ENCODE measurements at regions not wholly inside any gene's neighbourhood (a gene's known extent, or its start where the extent isn't known, plus 50 kb on each side); places are given as distances from the start of the nearest gene placed in this dataset.
"Not testable (repeated sequence)": the region's sequence is repeated elsewhere in the genome, so short reads cannot be mapped to it uniquely, and the experiment has no call there.

GRCh38 chr2:175253871-175254270 lies 72.4 kb upstream of the ATP5MC3 start:
- Histone ChIP-seq H3K36me3 (ENCODE audit: control insufficient read depth, insufficient read depth, low read length) (no peaks in the 10 kb centered on the region), H3K27me3 (replicated peaks; ENCODE audit: control insufficient read depth, insufficient read depth, low read length, poor library complexity, severe bottlenecking) (no peaks in the 10 kb centered on the region)
- DNase-seq = no peak

GRCh38 chr2:175251425-175252041 lies 70.0 kb upstream of the ATP5MC3 start:
- Histone ChIP-seq H3K27me3 (replicated peaks; ENCODE audit: control insufficient read depth, insufficient read depth, low read length, poor library complexity, severe bottlenecking) (no peaks in the 10 kb centered on the region), H3K9me3 (ENCODE audit: control insufficient read depth, low read length) (no peaks in the 10 kb centered on the region), H3K36me3 (ENCODE audit: control insufficient read depth, insufficient read depth, low read length) (no peaks in the 10 kb centered on the region), H3K4me3 (ENCODE audit: insufficient read depth, low read depth, low read length, poor library complexity, severe bottlenecking) (no peak overlapping the region), H3K4me1 (ENCODE audit: control insufficient read depth, insufficient read depth, low read length, poor library complexity, severe bottlenecking) (no peaks in the 10 kb centered on the region), H3K27ac (ENCODE audit: insufficient read depth, low read length, poor library complexity, severe bottlenecking) (no peak overlapping the region)
- no peak for DNase-seq

More at GRCh38 chr2:175253871-175254270, 72.4 kb upstream of the ATP5MC3 start:
- Histone ChIP-seq H3K9me3 (ENCODE audit: control insufficient read depth, low read length) (no peaks in the 10 kb centered on the region), H3K4me3 (ENCODE audit: insufficient read depth, low read depth, low read length, poor library complexity, severe bottlenecking) (no peak overlapping the region), H3K27ac (ENCODE audit: insufficient read depth, low read length, poor library complexity, severe bottlenecking) (no peak overlapping the region), H3K4me1 (ENCODE audit: control insufficient read depth, insufficient read depth, low read length, poor library complexity, severe bottlenecking) (no peaks in the 10 kb centered on the region)

GRCh38 chr2:175247159-175247558 lies 65.6 kb upstream of the ATP5MC3 start:
- no peaks in the 10 kb centered on the region for H3K4me1 ChIP-seq (ENCODE audit: control insufficient read depth, insufficient read depth, low read length, poor library complexity, severe bottlenecking)
- no peak for DNase-seq
- H3K9me3 ChIP-seq (ENCODE audit: control insufficient read depth, low read length) = no peaks in the 10 kb centered on the region
- H3K4me3 ChIP-seq (ENCODE audit: insufficient read depth, low read depth, low read length, poor library complexity, severe bottlenecking) = no peak overlapping the region
- H3K27me3 ChIP-seq (replicated peaks; ENCODE audit: control insufficient read depth, insufficient read depth, low read length, poor library complexity, severe bottlenecking) = no peaks in the 10 kb centered on the region
- H3K27ac ChIP-seq (ENCODE audit: insufficient read depth, low read length, poor library complexity, severe bottlenecking) = no peak overlapping the region
- H3K36me3 ChIP-seq (ENCODE audit: control insufficient read depth, insufficient read depth, low read length) = no peaks in the 10 kb centered on the region

DNA sequence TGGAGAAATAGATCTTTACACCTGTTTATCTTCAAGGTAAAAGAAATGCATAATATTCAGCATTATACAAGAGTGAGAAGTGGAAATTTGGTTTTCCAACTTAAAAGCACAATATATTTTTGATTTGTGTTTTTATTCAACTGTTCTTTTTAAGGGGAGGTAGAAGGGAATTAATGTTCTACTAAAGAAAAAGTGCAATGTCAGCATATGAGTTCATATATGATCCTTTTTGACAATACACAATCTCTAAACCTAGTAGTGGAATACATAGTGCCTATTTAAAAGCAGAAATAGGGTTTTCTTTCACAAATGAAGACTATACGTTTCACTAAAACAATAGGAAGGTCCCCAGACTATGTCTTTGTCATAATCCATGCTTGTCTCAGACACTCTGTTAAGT lies 63.2 kb upstream of the ATP5MC3 start:
- no peaks in the 10 kb centered on the region for H3K36me3 ChIP-seq (ENCODE audit: control insufficient read depth, insufficient read depth, low read length)
- no peak overlapping the region for H3K4me3 ChIP-seq (ENCODE audit: insufficient read depth, low read depth, low read length, poor library complexity, severe bottlenecking)
- H3K4me1 ChIP-seq (ENCODE audit: control insufficient read depth, insufficient read depth, low read length, poor library complexity, severe bottlenecking) = no peaks in the 10 kb centered on the region
- H3K27me3 ChIP-seq (replicated peaks; ENCODE audit: control insufficient read depth, insufficient read depth, low read length, poor library complexity, severe bottlenecking) = no peaks in the 10 kb centered on the region
- DNase-seq = no peak
- no peak overlapping the region for H3K27ac ChIP-seq (ENCODE audit: insufficient read depth, low read length, poor library complexity, severe bottlenecking)
- no peaks in the 10 kb centered on the region for H3K9me3 ChIP-seq (ENCODE audit: control insufficient read depth, low read length)

DNA sequence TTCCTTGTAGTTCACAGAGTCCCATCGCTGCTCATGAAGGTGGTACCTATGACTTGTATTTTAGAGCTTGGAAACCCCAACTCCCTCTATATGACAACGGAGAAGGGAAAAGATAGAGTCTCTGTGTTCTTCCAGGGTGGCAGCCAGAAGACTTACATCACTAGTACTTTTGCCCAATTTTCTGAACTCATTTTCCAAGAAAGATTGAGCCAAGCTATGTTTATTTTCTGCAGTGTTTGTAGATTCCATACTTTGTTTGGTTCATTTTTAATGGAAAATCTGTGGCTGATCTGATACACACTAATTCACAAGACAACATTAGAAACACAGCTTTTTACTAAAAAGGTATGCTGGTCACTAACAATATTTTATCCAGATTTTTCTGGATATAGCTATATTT lies 60.2 kb upstream of the ATP5MC3 start:
- H3K36me3 ChIP-seq (ENCODE audit: control insufficient read depth, insufficient read depth, low read length) = no peaks in the 10 kb centered on the region
- H3K27me3 ChIP-seq (replicated peaks; ENCODE audit: control insufficient read depth, insufficient read depth, low read length, poor library complexity, severe bottlenecking) = peaks cover 3% of the 10 kb centered on the region
- H3K4me3 ChIP-seq (ENCODE audit: insufficient read depth, low read depth, low read length, poor library complexity, severe bottlenecking) = no peak overlapping the region
- no peak for DNase-seq
- H3K27ac ChIP-seq (ENCODE audit: insufficient read depth, low read length, poor library complexity, severe bottlenecking) = no peak overlapping the region
- no peaks in the 10 kb centered on the region for H3K4me1 ChIP-seq (ENCODE audit: control insufficient read depth, insufficient read depth, low read length, poor library complexity, severe bottlenecking)
- no peaks in the 10 kb centered on the region for H3K9me3 ChIP-seq (ENCODE audit: control insufficient read depth, low read length)

DNA sequence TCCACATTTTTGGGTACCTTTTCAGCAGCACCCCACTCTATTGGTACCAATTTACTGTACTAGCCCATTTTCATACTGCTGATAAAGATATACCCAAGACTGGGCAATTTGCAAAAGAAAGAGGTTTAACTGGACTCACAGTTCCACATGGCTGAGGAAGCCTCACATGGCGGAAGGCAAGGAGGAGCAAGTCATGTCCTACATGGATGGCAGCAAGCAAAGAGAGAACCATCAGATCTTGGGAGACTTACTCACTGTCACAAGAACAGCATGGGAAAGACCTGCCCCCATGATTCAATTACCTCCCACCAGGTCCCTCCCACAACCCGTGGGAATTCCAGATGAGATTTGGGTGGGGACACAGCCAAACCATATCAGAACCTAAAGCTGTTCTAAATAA lies 58.5 kb upstream of the ATP5MC3 start:
- not testable (repeated sequence) for H3K4me1 ChIP-seq (ENCODE audit: control insufficient read depth, insufficient read depth, low read length, poor library complexity, severe bottlenecking); H3K27me3 ChIP-seq (replicated peaks; ENCODE audit: control insufficient read depth, insufficient read depth, low read length, poor library complexity, severe bottlenecking); DNase-seq; H3K4me3 ChIP-seq (ENCODE audit: insufficient read depth, low read depth, low read length, poor library complexity, severe bottlenecking); H3K9me3 ChIP-seq (ENCODE audit: control insufficient read depth, low read length); H3K36me3 ChIP-seq (ENCODE audit: control insufficient read depth, insufficient read depth, low read length); H3K27ac ChIP-seq (ENCODE audit: insufficient read depth, low read length, poor library complexity, severe bottlenecking)

GRCh38 chr2:175236930-175237329 lies 55.4 kb upstream of the ATP5MC3 start:
- Histone ChIP-seq H3K4me3 (ENCODE audit: insufficient read depth, low read depth, low read length, poor library complexity, severe bottlenecking) (no peak overlapping the region), H3K4me1 (ENCODE audit: control insufficient read depth, insufficient read depth, low read length, poor library complexity, severe bottlenecking) (no peaks in the 10 kb centered on the region), H3K27ac (ENCODE audit: insufficient read depth, low read length, poor library complexity, severe bottlenecking) (no peak overlapping the region), H3K27me3 (replicated peaks; ENCODE audit: control insufficient read depth, insufficient read depth, low read length, poor library complexity, severe bottlenecking) (peaks cover 3% of the 10 kb centered on the region), H3K36me3 (ENCODE audit: control insufficient read depth, insufficient read depth, low read length) (no peaks in the 10 kb centered on the region), H3K9me3 (ENCODE audit: control insufficient read depth, low read length) (no peaks in the 10 kb centered on the region)
- DNase-seq = no peak

DNA sequence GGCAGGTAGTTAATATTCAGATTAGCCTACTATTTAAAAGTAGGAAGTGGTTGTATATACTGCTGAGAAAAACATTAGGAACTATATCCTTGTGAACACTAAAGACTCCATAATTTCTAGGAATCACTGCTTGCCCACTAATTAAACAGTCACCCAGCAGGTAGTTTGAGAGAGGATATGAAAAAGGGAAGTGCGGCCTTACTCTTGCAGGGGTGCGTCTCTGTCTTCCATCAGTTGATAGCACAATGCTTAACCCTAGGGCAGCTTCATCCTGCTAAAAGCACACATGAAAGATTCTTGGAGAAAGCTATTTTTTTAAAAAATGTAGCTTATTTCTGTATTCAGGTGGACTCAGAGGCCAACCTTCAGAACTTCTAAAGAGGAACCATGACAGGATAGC lies 53.1 kb upstream of the ATP5MC3 start:
- H3K4me3 ChIP-seq (ENCODE audit: insufficient read depth, low read depth, low read length, poor library complexity, severe bottlenecking) = no peak overlapping the region
- no peaks in the 10 kb centered on the region for H3K4me1 ChIP-seq (ENCODE audit: control insufficient read depth, insufficient read depth, low read length, poor library complexity, severe bottlenecking)
- H3K36me3 ChIP-seq (ENCODE audit: control insufficient read depth, insufficient read depth, low read length) = no peaks in the 10 kb centered on the region
- H3K9me3 ChIP-seq (ENCODE audit: control insufficient read depth, low read length) = no peaks in the 10 kb centered on the region
- no peak overlapping the region for H3K27ac ChIP-seq (ENCODE audit: insufficient read depth, low read length, poor library complexity, severe bottlenecking)
- peaks cover 3% of the 10 kb centered on the region for H3K27me3 ChIP-seq (replicated peaks; ENCODE audit: control insufficient read depth, insufficient read depth, low read length, poor library complexity, severe bottlenecking)
- no peak for DNase-seq

DNA sequence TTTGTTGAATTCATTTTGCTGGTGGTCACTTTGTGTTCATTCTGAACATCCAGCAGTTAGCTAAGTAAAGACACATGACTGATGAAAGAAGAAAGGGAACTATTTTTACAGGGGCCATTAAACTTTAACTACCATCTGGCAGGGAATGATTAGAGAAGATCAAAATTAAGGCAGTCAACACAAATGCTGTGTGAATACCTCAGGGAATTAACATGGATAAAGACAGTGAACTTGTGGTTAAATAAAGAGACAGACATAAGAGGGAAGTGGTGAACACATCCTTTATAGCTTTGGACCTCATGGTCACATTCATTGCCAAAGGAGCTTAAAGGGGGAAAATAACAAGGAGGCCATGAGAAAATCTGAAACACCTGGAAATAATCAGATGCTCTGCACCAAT lies 52.6 kb upstream of the ATP5MC3 start:
- Histone ChIP-seq H3K27ac (ENCODE audit: insufficient read depth, low read length, poor library complexity, severe bottlenecking) (no peak overlapping the region), H3K36me3 (ENCODE audit: control insufficient read depth, insufficient read depth, low read length) (no peaks in the 10 kb centered on the region), H3K9me3 (ENCODE audit: control insufficient read depth, low read length) (no peaks in the 10 kb centered on the region), H3K27me3 (replicated peaks; ENCODE audit: control insufficient read depth, insufficient read depth, low read length, poor library complexity, severe bottlenecking) (peaks cover 3% of the 10 kb centered on the region), H3K4me3 (ENCODE audit: insufficient read depth, low read depth, low read length, poor library complexity, severe bottlenecking) (no peak overlapping the region), H3K4me1 (ENCODE audit: control insufficient read depth, insufficient read depth, low read length, poor library complexity, severe bottlenecking) (no peaks in the 10 kb centered on the region)
- DNase-seq = no peak

GRCh38 chr2:175233135-175233719 lies 51.7 kb upstream of the ATP5MC3 start:
- Histone ChIP-seq H3K27me3 (replicated peaks; ENCODE audit: control insufficient read depth, insufficient read depth, low read length, poor library complexity, severe bottlenecking) (peaks cover 3% of the 10 kb centered on the region), H3K9me3 (ENCODE audit: control insufficient read depth, low read length) (no peaks in the 10 kb centered on the region), H3K36me3 (ENCODE audit: control insufficient read depth, insufficient read depth, low read length) (no peaks in the 10 kb centered on the region), H3K4me1 (ENCODE audit: control insufficient read depth, insufficient read depth, low read length, poor library complexity, severe bottlenecking) (no peaks in the 10 kb centered on the region), H3K27ac (ENCODE audit: insufficient read depth, low read length, poor library complexity, severe bottlenecking) (no peak overlapping the region), H3K4me3 (ENCODE audit: insufficient read depth, low read depth, low read length, poor library complexity, severe bottlenecking) (no peak overlapping the region)
- no peak for DNase-seq
